Choroid plexus epithelial cell (primary cell): ENCODE measurements at regions not wholly inside any gene's neighbourhood (a gene's known extent, or its start where the extent isn't known, plus 50 kb on each side); places are given as distances from the start of the nearest gene placed in this dataset.

Source experiments
- DNase-seq: peaks from one replicate; pipeline ENCODE4 v3.0.0-alpha.2; 2010; ENCODE audit warnings: low read depth
- H3K4me3 ChIP-seq: 2 replicates; pipeline ENCODE4 v1.5.1; 2011; ENCODE audit warnings: low read depth, mild to moderate bottlenecking, control low read depth, low read length, moderate library complexity
- CTCF ChIP-seq: conservative IDR thresholded peaks from 2 replicates; pipeline ENCODE4 v1.5.1; 2011; ENCODE audit warnings: low read depth, mild to moderate bottlenecking, control low read depth, inconsistent platforms, low read length, moderate library complexity

GRCh38 chr21:31398574-31398973 lies 54.5 kb upstream of the TIAM1 start:
- H3K4me3 ChIP-seq: no peak overlapping the region
- TF ChIP-seq CTCF: no peak
- no peak for DNase-seq

GRCh38 chr21:31397939-31398338 lies 53.9 kb upstream of the TIAM1 start:
- no peak overlapping the region for H3K4me3 ChIP-seq
- no peak for DNase-seq
- TF ChIP-seq CTCF: no peak

GRCh38 chr21:31397515-31397926 lies 53.5 kb upstream of the TIAM1 start:
- no peak for DNase-seq
- no peak for TF ChIP-seq CTCF
- no peak overlapping the region for H3K4me3 ChIP-seq

GRCh38 chr21:31397030-31397429 lies 53.0 kb upstream of the TIAM1 start:
- H3K4me3 ChIP-seq: no peak overlapping the region
- no peak for DNase-seq
- TF ChIP-seq CTCF: no peak

GRCh38 chr21:31396399-31396798 lies 52.3 kb upstream of the TIAM1 start:
- no peak overlapping the region for H3K4me3 ChIP-seq
- TF ChIP-seq CTCF: no peak
- DNase-seq: no peak

GRCh38 chr21:31395791-31396190 lies 51.7 kb upstream of the TIAM1 start:
- H3K4me3 ChIP-seq: no peak overlapping the region
- DNase-seq: no peak
- no peak for TF ChIP-seq CTCF

GRCh38 chr21:31395268-31395667 lies 51.2 kb upstream of the TIAM1 start:
- DNase-seq: no peak
- no peak for TF ChIP-seq CTCF
- no peak overlapping the region for H3K4me3 ChIP-seq
